ENCODE measurements at regions not wholly inside any gene's neighbourhood (a gene's known extent, or its start where the extent isn't known, plus 50 kb on each side); places are given as distances from the start of the nearest gene placed in this dataset.
"Not testable (repeated sequence)": the region's sequence is repeated elsewhere in the genome, so short reads cannot be mapped to it uniquely, and the experiment has no call there.

- Histone ChIP-seq H3K27me3 (ENCODE audit: control insufficient read depth, insufficient read depth, low read length) (no peaks in the 10 kb centered on the region), H3K9me3 (ENCODE audit: control insufficient read depth, insufficient read depth, low read length) (no peaks in the 10 kb centered on the region), H3K4me1 (ENCODE audit: control insufficient read depth, insufficient read depth, low read length) (no peaks in the 10 kb centered on the region), H3K36me3 (ENCODE audit: control insufficient read depth, insufficient read depth, low read length) (no peaks in the 10 kb centered on the region), H3K4me3 (ENCODE audit: low read depth, low read length) (no peak overlapping the region), H3K9ac (ENCODE audit: low read depth, low read length) (no peak overlapping the region)
These were observed 675.6 kb downstream of the RPL10L start for GRCh38 chr14:45976001-45976400.

GRCh38 chr14:45972416-45972815, 679.2 kb downstream of the RPL10L start:
- H3K4me3 ChIP-seq (ENCODE audit: low read depth, low read length): no peak overlapping the region
- no peak overlapping the region for H3K9ac ChIP-seq (ENCODE audit: low read depth, low read length)
- H3K36me3 ChIP-seq (ENCODE audit: control insufficient read depth, insufficient read depth, low read length): no peaks in the 10 kb centered on the region
- H3K27me3 ChIP-seq (ENCODE audit: control insufficient read depth, insufficient read depth, low read length): no peaks in the 10 kb centered on the region
- H3K9me3 ChIP-seq (ENCODE audit: control insufficient read depth, insufficient read depth, low read length): no peaks in the 10 kb centered on the region
- H3K4me1 ChIP-seq (ENCODE audit: control insufficient read depth, insufficient read depth, low read length): no peaks in the 10 kb centered on the region

- Histone ChIP-seq H3K4me3 (ENCODE audit: low read depth, low read length) (no peak overlapping the region), H3K9me3 (ENCODE audit: control insufficient read depth, insufficient read depth, low read length) (no peaks in the 10 kb centered on the region), H3K4me1 (ENCODE audit: control insufficient read depth, insufficient read depth, low read length) (no peaks in the 10 kb centered on the region), H3K27me3 (ENCODE audit: control insufficient read depth, insufficient read depth, low read length) (no peaks in the 10 kb centered on the region), H3K9ac (ENCODE audit: low read depth, low read length) (no peak overlapping the region), H3K36me3 (ENCODE audit: control insufficient read depth, insufficient read depth, low read length) (no peaks in the 10 kb centered on the region)
These were observed 681.0 kb downstream of the RPL10L start for GRCh38 chr14:45970621-45971020.

GRCh38 chr14:45968037-45968436, 683.5 kb downstream of the RPL10L start:
- H3K9ac ChIP-seq (ENCODE audit: low read depth, low read length): no peak overlapping the region
- H3K4me1 ChIP-seq (ENCODE audit: control insufficient read depth, insufficient read depth, low read length): no peaks in the 10 kb centered on the region
- H3K36me3 ChIP-seq (ENCODE audit: control insufficient read depth, insufficient read depth, low read length): no peaks in the 10 kb centered on the region
- H3K4me3 ChIP-seq (ENCODE audit: low read depth, low read length): no peak overlapping the region
- H3K27me3 ChIP-seq (ENCODE audit: control insufficient read depth, insufficient read depth, low read length): no peaks in the 10 kb centered on the region
- H3K9me3 ChIP-seq (ENCODE audit: control insufficient read depth, insufficient read depth, low read length): no peaks in the 10 kb centered on the region

GRCh38 chr14:45949479-45949878, 696.5 kb upstream of the MIS18BP1 start:
- Histone ChIP-seq H3K4me1 (ENCODE audit: control insufficient read depth, insufficient read depth, low read length) (no peaks in the 10 kb centered on the region), H3K9me3 (ENCODE audit: control insufficient read depth, insufficient read depth, low read length) (no peaks in the 10 kb centered on the region), H3K27me3 (ENCODE audit: control insufficient read depth, insufficient read depth, low read length) (no peaks in the 10 kb centered on the region), H3K36me3 (ENCODE audit: control insufficient read depth, insufficient read depth, low read length) (no peaks in the 10 kb centered on the region), H3K4me3 (ENCODE audit: low read depth, low read length) (no peak overlapping the region), H3K9ac (ENCODE audit: low read depth, low read length) (no peak overlapping the region)

GRCh38 chr14:45947830-45948229, 694.8 kb upstream of the MIS18BP1 start:
- Histone ChIP-seq H3K9me3 (ENCODE audit: control insufficient read depth, insufficient read depth, low read length) (no peaks in the 10 kb centered on the region), H3K9ac (ENCODE audit: low read depth, low read length) (no peak overlapping the region), H3K4me3 (ENCODE audit: low read depth, low read length) (no peak overlapping the region), H3K36me3 (ENCODE audit: control insufficient read depth, insufficient read depth, low read length) (no peaks in the 10 kb centered on the region), H3K27me3 (ENCODE audit: control insufficient read depth, insufficient read depth, low read length) (no peaks in the 10 kb centered on the region), H3K4me1 (ENCODE audit: control insufficient read depth, insufficient read depth, low read length) (no peaks in the 10 kb centered on the region)

GRCh38 chr14:45946251-45946650, 693.2 kb upstream of the MIS18BP1 start:
- no peaks in the 10 kb centered on the region for H3K27me3 ChIP-seq (ENCODE audit: control insufficient read depth, insufficient read depth, low read length)
- H3K9ac ChIP-seq (ENCODE audit: low read depth, low read length): no peak overlapping the region
- H3K4me3 ChIP-seq (ENCODE audit: low read depth, low read length): no peak overlapping the region
- no peaks in the 10 kb centered on the region for H3K36me3 ChIP-seq (ENCODE audit: control insufficient read depth, insufficient read depth, low read length)
- no peaks in the 10 kb centered on the region for H3K9me3 ChIP-seq (ENCODE audit: control insufficient read depth, insufficient read depth, low read length)
- H3K4me1 ChIP-seq (ENCODE audit: control insufficient read depth, insufficient read depth, low read length): no peaks in the 10 kb centered on the region

GRCh38 chr14:45940318-45940717, 687.3 kb upstream of the MIS18BP1 start:
- H3K9me3 ChIP-seq (ENCODE audit: control insufficient read depth, insufficient read depth, low read length): no peaks in the 10 kb centered on the region
- no peaks in the 10 kb centered on the region for H3K27me3 ChIP-seq (ENCODE audit: control insufficient read depth, insufficient read depth, low read length)
- no peak overlapping the region for H3K9ac ChIP-seq (ENCODE audit: low read depth, low read length)
- no peak overlapping the region for H3K4me3 ChIP-seq (ENCODE audit: low read depth, low read length)
- H3K36me3 ChIP-seq (ENCODE audit: control insufficient read depth, insufficient read depth, low read length): no peaks in the 10 kb centered on the region
- no peaks in the 10 kb centered on the region for H3K4me1 ChIP-seq (ENCODE audit: control insufficient read depth, insufficient read depth, low read length)

GRCh38 chr14:45939572-45939971, 686.6 kb upstream of the MIS18BP1 start:
- H3K4me3 ChIP-seq (ENCODE audit: low read depth, low read length): no peak overlapping the region
- no peaks in the 10 kb centered on the region for H3K9me3 ChIP-seq (ENCODE audit: control insufficient read depth, insufficient read depth, low read length)
- no peaks in the 10 kb centered on the region for H3K4me1 ChIP-seq (ENCODE audit: control insufficient read depth, insufficient read depth, low read length)
- no peaks in the 10 kb centered on the region for H3K27me3 ChIP-seq (ENCODE audit: control insufficient read depth, insufficient read depth, low read length)
- H3K9ac ChIP-seq (ENCODE audit: low read depth, low read length): no peak overlapping the region
- no peaks in the 10 kb centered on the region for H3K36me3 ChIP-seq (ENCODE audit: control insufficient read depth, insufficient read depth, low read length)

- H3K27me3 ChIP-seq (ENCODE audit: control insufficient read depth, insufficient read depth, low read length); H3K36me3 ChIP-seq (ENCODE audit: control insufficient read depth, insufficient read depth, low read length); H3K4me3 ChIP-seq (ENCODE audit: low read depth, low read length); H3K4me1 ChIP-seq (ENCODE audit: control insufficient read depth, insufficient read depth, low read length); H3K9ac ChIP-seq (ENCODE audit: low read depth, low read length); H3K9me3 ChIP-seq (ENCODE audit: control insufficient read depth, insufficient read depth, low read length): not testable (repeated sequence)
These were observed 667.0 kb upstream of the MIS18BP1 start for GRCh38 chr14:45919995-45920394.

- Histone ChIP-seq H3K9me3 (ENCODE audit: control insufficient read depth, insufficient read depth, low read length) (no peaks in the 10 kb centered on the region), H3K27me3 (ENCODE audit: control insufficient read depth, insufficient read depth, low read length) (no peaks in the 10 kb centered on the region), H3K4me3 (ENCODE audit: low read depth, low read length) (no peak overlapping the region), H3K36me3 (ENCODE audit: control insufficient read depth, insufficient read depth, low read length) (no peaks in the 10 kb centered on the region), H3K9ac (ENCODE audit: low read depth, low read length) (no peak overlapping the region), H3K4me1 (ENCODE audit: control insufficient read depth, insufficient read depth, low read length) (no peaks in the 10 kb centered on the region)
These were observed 663.4 kb upstream of the MIS18BP1 start for GRCh38 chr14:45916340-45916953.

- H3K36me3 ChIP-seq (ENCODE audit: control insufficient read depth, insufficient read depth, low read length): no peaks in the 10 kb centered on the region
- no peaks in the 10 kb centered on the region for H3K9me3 ChIP-seq (ENCODE audit: control insufficient read depth, insufficient read depth, low read length)
- H3K4me3 ChIP-seq (ENCODE audit: low read depth, low read length): no peak overlapping the region
- no peaks in the 10 kb centered on the region for H3K4me1 ChIP-seq (ENCODE audit: control insufficient read depth, insufficient read depth, low read length)
- no peaks in the 10 kb centered on the region for H3K27me3 ChIP-seq (ENCODE audit: control insufficient read depth, insufficient read depth, low read length)
- H3K9ac ChIP-seq (ENCODE audit: low read depth, low read length): no peak overlapping the region
These were observed 654.8 kb upstream of the MIS18BP1 start for GRCh38 chr14:45907782-45908181.
